Germinal center (tissue), 1 donor: ENCODE measurements at regions not wholly inside any gene's neighbourhood (a gene's known extent, or its start where the extent isn't known, plus 50 kb on each side); places are given as distances from the start of the nearest gene placed in this dataset.

Source experiments
- DNase-seq: peaks from one replicate; pipeline ENCODE4 v3.0.0; 2012; ENCODE audit warnings: mixed read lengths, low spot score

DNA sequence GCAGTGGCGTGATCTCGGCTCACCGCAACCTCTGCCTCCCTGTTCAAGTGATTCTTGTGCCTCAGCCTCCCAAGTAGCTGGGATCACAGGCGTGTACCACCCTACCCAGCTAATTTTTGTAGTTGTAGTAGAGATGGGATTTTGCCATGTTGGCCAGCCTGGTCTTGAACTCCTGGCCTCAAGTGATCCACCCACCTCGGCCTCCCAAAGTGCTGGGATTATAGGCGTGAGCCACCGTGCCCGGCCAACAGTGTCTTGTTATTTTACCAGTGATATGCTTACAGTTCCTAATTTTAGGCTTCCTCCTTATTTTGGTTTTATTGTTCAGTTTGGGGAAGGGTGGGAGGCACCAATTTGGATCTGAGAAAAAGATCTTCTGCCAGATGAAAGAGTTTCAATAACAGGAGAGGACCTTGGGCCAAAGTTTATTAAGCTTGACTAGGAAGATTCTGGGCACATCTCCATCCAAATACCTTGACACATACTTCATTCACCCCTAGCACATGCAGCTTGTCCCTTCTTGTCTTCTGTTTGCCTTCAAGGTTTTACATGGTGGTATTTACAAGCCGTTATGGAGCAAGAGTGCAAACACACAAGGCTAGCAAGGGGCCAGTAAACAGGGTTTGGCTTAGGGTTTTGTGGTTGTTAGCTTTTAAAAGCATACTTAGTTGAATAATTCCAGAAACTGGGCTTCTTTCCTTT is 168.1 kb upstream of the DMRT1 start:
- DNase-seq: no peak

DNA sequence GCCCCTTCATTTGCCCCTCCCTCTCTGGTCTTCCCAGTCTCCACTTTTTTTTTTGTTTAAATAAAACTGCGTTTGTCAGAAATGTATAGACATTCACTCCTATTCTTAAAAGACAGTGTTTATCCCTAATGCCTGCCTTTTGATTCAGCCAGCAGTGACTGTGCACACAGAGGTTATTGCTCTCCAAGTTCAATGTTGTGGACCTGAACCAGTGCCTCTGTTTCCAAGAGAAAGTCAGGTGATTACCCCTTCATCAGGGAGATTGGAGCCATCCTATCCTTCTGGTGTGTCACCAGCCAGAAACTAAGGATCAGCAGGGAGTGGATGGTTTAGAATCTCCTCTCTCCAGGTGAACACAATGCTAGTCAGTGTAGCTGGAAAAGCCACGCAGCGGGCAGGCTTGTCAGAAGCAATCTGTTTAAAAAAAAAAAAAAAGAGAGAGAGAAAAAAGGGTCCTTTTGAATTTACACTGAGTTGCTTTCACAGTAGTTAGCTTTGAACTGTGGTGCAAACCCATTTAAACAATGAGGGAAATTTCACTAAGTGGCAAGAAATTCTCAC is 167.5 kb upstream of the DMRT1 start:
- no peak for DNase-seq

DNA sequence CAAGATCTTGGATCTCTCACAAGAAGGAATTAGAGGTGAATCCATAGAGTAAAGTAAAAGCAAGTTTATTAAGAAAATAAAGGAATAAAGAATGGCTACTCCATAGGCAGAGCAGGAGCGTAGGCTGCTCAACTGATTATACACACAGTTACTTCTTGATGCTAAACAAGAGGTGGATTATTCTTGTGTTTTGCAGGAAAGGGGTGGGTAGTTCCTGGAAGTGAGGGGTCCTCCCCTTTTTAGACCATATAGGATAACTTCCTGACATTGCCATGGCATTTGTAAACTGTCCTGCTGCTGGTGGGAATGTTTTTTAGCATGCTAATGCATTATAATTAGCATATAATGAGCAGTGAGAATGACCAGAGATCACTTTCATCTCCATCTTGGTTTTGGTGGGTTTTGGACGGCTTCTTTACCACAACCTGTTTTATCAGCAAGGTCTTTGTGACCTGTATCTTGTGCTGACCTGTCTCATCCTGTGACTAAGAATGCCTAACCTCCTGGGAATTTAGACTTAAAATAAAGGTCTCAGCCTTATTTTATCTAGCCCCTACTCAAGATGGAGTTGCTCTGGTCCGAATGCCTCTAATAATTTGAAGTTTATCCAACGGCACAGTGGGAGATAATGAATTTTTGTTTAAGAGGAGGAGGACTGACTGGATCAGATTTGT is 165.7 kb upstream of the DMRT1 start:
- DNase-seq: no peak

DNA sequence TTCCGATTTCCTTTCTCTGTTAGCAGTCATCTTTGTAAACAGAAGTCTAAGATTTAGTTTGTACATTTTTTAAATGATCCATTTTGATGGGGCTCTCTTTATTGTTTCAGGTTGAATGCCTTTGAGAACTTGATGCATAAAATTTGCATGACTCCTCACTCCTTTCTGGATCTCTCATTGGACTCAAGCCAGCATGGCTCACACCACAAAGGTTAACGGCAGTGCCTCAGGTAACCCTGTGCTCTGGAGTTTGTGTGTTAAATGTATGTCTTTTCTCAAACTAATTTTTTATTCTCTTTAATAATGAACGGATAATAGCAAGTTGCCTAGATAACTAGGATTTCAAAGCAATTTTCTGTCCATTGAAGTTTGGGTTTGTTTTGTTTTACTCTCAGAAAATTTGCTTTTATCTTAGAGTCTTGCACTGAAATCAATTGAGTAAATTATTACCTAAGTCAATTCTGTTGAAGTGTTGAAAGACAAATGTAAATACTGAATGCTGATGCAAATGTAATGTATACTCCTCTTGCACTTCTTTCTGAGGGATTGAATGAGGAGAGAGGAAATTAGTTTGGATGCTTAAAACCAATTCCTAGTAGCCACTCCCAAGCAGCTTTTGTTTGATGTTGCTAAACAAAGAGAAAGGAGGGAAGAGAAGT is 164.6 kb upstream of the DMRT1 start:
- DNase-seq: no peak

DNA sequence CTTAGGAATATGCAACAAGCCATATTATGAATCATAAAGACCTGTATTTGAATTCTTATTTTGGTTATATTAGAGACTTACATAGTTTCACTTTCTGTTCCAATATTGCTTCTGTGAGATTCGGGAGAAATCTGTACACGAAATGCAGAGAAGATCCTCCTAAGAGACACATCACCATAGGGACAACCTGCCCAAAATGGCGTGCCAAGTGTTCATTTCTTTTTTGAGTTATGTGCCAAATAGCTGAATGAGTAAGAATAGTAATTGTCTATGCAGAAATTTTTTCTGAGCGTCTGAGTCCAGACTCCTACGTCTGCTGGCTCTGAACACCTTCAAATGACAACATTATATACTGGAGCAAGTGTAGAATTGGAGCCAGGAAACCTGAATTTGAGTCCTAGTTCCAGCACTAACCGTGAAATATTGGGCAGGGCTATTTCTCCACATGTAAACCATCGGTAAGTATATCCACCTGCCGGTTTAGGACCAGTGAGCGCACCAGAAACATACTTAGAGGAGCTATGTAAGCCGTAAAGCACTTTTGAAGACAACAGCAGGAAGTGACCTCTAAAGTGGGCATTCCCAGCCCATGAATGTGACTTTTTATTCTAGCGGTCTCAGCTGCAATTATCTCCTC is 163.9 kb upstream of the DMRT1 start:
- no peak for DNase-seq

DNA sequence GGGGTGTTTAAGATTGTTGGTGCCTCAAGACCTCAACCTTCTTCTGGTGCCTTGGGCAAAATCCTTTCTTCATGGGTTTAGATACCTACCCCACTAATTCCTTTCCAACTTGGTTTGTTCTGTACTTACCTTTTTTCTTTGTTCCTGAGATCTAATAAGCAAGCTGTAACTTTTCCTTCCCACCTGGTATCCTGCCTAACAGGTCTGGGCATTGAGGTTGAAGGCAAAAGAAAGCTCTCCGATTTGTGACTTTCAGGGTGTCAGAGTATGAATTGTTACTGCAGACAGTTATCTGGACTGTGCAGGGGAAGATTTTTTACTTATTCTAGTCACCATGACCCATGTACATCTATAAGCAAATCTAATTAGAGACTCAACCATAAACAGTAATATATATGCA is 162.6 kb upstream of the DMRT1 start:
- DNase-seq: no peak

DNA sequence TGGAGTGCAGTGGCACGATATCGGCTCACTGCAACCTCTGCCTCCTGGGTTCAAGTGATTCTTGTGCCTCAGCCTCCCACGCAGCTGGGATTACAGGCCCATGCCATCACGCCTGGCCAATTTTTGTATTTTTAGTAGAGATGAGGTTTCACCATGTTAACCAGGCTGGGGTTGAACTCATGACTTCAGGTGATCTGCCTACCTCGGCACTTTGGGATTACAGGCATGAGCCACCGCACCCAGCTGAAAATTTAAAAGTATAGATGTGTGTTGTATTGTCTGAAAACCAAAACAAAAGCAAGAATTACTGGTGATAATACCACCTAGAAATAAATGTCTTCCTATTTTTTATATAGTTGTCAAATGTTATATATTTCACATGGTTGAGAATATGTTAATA is 162.0 kb upstream of the DMRT1 start:
- no peak for DNase-seq

DNA sequence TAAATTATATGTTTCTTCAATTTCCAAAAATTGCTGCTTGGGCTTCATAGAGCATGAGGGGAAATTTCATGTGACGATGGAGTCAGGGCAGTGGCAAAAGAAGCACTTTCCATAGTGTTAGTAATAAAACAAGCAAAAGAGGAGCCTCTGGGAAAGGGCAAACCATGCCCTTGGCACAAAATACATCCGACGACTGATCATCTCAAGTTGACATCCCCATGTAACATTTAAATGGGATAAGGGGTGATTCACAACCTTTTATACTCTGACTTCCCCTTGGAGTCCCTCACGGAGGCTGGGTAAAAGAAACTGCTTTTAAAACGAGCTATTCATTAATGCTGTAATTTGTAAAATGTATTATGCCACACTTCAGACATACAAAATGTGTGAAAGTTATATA is 161.4 kb upstream of the DMRT1 start:
- DNase-seq: no peak

DNA sequence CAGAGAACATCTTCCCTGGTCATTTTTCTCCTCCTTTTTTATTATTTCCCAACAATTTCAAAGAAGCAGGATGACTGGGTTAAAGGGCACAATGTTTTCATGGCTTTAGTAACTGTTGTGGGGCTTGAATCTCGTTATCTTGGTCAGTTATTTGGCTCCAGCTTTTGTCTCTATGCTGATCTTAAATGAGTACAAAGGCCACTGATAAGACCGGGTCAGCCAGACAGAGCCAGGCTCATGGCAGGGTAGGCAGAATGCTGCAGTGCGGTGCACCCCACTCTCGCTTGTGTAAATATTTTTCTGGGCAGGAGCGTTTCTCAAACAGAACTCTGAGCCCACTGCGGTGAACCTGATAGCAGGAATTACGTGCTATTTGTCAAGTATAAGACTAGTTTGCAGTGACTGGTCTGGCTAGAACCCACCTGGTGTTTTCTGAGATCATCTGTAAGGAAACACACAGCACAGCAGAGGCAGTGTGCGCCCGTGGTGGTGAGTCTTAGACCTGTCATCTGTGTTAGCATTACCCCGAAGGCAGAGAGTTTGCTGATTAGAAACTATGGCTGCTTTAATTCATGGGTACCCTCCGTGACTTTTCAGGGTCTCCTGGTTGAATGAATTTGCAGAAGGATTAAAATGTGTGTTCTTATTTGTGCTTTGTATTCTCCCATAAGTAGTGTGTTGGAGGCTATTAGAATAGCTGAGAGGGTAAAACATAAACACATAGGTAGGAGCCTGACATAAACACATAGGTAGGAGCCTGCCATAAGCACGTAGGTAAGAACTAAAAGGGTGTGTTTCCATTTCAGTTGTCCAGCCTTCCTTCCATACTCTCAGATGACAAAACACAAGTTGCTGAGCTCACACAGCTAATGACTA is 158.6 kb upstream of the DMRT1 start:
- DNase-seq: no peak

DNA sequence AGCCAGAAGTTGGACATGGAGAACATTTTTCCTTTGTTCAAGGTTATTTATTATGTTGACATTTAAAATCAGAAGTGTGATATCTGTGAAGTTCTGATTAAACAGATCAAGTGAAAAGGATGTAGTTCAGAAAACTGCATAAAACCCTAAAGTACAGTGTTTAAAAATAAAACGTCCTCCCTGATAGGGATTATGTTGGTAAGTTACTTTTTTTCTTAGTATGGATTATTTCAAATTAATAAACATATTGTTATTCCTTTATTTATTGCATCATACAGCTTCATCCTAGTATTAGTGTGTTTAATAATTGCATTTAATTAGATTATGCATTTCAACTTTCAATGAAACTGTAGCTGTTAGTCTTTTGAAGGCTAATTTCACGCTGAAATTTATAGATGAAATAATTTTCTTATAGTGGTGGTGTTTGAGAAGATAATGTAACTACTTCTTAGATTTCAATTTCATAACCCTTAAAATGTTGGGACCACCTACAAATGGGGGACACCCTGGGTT is 157.9 kb upstream of the DMRT1 start:
- no peak for DNase-seq

DNA sequence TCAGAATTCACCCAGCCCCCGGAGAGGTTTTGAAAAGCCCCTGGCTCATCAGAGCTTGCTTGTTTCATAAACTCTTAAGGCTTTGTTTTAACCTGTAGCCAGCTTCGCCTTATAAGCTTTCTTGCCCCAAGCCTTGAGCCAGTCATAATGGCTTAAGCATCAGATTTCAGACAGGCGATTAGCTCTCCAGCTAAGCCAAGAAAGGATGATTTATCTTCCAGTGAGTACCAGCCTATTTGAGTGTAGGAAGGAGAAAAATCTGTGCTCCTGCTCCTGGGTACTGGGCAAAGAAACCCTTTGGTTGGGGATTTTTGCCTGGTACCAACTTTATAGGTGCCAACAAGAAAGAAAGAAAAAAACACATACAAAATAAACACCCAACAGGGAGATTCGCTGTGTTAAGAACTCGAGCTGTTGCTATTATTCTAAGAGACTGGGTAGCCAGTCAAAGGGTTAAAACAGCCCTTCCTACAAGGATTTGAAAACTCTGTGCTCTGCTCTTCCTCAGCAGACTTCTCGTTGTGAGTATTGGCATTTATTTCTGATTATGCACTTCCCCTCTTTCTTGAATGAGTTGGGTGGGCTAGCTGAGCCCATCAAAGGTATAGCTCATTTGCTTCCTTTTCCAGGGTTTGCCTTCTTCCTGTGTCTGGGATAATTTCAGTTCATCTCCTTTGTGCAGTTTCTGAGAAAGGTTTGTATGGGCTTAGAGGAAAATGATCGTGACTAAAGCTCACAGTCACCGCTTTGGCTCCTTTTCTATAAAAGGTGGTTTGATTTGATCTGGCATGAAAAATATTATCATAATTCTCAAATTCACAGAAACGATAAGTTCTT is 157.2 kb upstream of the DMRT1 start:
- DNase-seq: no peak

DNA sequence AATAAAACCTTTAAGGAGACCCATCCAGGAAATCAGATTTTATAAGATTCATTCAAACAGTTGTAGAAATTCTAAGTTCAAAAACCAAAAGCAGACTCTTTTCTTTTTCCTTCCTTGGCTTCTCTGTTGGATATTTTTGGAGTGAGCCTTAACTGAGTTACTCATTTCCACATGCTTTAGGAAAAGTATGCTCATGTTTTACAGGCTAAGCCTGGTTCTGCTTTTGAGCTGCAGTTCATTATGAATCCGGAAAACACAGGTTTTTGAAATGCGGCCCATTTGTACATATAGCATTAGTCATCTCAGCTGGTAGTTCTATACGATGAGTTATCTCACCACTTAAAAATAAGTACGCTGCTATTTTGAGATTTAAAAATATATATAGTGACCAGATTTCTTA is 156.6 kb upstream of the DMRT1 start:
- no peak for DNase-seq

DNA sequence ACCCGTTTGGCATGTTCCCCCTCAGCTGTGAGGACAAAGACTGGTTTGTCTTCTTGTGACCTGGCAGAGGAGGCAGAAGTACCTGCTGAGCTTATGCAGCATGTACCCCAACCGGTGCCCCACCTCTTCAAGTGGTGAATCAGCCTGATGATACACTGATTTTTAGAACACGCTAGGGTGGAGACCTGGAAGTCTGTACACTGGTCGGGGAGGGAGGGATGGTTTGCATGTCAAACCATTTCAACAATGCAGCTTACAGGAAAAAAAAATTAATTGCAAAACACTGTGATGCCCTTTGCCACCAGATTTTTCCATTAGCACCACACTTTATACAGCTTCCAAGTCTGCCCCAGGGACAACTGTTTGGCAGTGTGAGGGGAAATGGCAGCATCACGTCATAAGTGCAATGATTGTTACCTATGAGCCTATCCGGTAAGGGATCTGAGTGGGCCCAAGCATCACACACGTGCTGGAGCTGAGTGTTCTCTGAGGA is 155.1 kb upstream of the DMRT1 start:
- no peak for DNase-seq

DNA sequence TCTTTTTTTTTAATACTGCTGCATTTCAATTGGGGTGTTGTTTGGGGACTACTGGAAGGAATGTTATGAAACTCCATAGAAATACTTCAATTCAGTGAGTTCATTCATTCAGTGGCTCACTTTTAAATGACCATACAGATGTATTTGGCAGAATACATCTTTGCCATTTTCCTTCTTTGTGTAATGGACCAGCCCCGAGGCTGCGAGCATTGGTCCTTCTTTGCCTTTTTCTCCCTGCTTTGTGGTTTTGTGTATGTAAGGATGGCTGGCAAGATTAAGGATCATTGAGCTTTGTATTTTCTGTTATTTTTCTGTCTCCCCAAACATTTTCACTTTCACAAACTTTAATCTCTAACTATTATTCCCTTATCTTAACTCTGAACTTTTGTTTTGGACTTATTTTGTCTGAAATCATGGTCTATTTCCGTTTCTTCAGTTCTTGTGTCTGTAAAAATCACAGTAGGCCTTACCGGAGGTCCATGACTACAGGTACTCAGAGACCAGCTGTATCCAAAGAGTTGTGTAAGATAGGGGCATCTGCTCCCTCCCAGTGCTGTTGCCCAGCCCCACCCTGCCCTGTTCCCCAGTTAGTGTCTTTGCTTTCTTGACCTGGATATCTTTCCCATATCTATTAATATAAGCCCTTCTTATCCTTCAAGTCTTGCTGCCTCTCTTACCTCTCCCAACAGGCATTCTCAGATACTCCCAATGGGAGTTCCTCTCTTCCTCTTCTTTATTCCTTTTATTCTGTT is 154.3 kb upstream of the DMRT1 start:
- no peak for DNase-seq

DNA sequence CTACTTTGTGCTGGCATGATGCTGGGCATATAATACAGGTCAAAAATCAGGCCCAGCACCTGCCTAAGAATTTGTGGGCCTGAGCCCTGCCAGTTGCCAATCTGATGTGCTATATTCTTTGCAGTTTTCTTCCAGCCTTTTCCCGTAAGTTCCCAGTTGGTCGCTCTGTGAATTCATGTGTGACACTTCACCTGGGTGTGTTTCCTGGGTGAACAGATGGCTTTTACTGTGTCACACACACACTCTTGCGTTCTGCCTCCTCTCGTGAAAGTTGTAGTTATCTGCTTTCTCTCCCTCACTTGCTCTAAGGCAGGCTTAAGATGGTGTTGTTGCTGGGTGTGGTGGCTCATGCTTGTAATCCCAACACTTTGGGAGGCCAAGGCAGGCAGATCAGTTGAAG is 153.5 kb upstream of the DMRT1 start:
- no peak for DNase-seq

DNA sequence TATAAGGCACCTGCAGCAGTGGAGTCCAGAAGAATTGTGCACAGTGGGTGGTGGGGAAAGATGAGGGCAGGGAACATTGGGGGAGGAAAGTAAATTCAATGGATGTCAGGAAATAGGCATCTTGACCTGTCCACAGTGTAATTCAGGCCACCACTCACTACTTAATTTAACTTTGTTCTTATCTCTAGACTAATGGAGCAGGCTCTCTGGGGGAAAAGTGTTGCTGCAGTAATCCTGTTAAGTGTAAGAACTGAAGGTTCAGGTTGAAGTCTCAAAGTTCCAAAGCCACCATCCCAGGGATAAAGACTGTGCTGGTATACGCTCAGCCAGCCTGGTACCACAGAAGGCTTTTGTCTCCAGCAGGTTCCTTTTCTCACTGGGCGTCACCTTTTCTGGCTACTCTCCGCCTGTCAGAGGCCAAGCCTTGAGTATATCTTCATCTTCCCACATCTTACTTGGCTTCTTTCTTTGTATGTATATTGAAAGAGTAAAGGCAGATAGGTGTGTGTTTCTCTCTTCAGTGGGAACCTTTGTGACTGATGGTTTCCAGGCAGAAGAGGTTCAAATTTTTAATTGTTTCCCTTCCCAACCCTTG is 150.9 kb upstream of the DMRT1 start:
- DNase-seq: no peak

DNA sequence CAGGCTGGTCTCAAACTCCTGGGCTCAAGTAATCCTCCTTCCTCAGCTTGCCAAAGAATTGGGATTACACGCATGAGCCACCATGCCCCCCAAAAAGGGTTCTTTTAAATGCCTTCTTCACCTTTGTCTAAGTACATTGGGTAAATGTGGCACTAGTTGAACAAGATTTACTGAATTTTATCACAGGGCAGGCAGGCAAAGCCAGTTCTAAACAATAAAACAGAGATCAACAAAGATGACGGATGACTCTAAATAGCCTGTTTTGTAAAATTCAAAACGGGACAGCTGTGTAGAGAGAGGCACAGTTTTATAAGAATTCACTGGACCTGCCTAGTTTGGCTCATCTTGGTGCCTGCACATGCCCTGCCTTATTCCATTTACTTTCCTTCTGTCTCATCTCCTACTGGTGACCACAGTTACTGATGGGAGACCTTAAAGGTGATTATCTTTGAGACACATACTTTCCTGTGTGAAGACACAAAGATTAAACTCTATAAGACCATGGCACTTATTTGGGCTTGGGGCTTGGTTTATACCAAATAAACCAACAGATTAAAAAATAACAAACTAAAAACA is 149.6 kb upstream of the DMRT1 start:
- DNase-seq: no peak

DNA sequence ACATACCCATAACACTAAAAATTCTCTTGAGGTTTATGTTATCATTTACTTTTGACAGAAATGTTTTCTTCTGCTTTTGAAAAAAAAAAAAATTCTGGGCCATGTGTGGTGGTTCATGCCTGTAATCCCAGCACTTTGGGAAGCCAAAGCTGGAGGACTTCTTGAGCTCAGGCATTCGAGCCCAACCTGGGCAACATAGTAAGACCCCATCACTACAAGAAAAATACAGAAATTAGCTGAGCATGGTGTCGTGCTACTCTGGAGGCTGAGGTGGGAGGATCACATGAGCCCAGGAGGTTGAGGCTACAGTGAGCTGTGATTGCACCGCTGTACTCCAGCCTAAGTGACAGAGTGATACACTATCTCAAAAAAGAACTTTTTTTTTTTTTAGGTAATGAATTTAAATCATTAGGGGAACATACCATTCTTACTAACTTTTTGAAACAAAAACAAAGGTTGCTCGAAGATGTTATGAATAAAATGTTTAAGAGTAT is 148.8 kb upstream of the DMRT1 start:
- DNase-seq: no peak
